ENCODE measurements at regions not wholly inside any gene's neighbourhood (a gene's known extent, or its start where the extent isn't known, plus 50 kb on each side); places are given as distances from the start of the nearest gene placed in this dataset.
"Not testable (repeated sequence)": the region's sequence is repeated elsewhere in the genome, so short reads cannot be mapped to it uniquely, and the experiment has no call there.

- not testable (repeated sequence) for DNase-seq
Measured at GRCh38 chr1:146318715-146319114, 89.9 kb upstream of the NOTCH2NLA start.

GRCh38 chr1:146317785-146318184, 89.0 kb upstream of the NOTCH2NLA start:
- not testable (repeated sequence) for DNase-seq

- DNase-seq, result not testable (repeated sequence)
Measured at GRCh38 chr1:146314449-146315246, 85.8 kb upstream of the NOTCH2NLA start.

DNA sequence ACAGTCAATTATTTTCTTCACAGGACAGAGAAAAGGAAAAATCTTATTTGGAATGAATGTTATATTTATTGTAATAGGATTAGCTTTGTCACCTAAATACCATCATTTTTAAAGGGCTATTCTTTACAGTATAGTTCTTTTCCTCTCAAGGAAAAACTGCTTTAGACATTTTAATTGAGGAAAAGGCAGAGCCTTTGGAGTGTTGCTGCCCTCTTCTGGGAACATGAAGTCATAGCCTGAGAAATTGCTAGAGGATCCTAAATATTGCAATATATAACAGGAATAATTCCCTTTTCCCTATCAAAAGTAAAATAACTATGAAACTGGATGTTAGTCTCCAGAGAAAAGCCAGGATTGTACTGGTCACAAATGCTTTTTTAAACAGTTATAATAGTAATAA, 81.8 kb upstream of the NOTCH2NLA start:
- not testable (repeated sequence) for DNase-seq

DNA sequence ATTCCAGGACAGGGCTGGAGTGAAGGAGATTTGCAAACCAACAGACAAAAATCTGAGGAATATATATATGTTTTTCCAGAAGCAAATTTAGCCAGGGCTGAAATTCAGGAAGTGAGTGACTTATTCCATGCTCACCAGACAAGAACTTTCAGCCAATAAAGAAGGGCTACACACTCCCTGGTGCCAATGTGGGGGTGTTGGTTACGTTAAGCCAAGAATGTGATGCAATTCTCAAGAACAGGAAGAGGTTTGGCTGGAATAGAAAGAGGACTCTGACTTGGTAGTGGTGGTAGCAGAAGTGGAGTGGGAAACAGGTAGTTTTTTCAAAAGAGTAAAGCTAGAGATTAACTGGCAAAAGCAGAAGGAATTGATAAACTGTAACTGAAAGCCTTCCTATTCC, 80.6 kb upstream of the NOTCH2NLA start:
- DNase-seq, result not testable (repeated sequence)

DNA sequence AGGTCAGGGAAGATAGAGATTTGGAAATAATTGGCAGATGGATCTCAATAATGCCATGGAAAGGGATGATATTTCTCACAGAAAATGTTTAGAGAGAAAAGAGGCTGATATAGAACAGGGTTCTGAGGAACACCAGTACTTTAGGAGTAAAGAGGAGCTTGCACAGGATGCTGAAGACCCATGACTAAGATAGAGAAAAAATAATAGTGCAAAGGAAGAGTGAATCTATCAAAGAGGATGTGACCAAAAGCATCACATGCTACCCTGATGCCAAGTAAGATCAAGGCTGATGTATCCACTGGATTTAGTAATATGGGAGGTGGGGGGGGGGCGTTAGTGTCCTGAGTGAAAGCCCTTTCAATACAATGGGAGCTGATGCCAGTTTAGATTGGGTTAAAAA, 80.1 kb upstream of the NOTCH2NLA start:
- not testable (repeated sequence) for DNase-seq

DNA sequence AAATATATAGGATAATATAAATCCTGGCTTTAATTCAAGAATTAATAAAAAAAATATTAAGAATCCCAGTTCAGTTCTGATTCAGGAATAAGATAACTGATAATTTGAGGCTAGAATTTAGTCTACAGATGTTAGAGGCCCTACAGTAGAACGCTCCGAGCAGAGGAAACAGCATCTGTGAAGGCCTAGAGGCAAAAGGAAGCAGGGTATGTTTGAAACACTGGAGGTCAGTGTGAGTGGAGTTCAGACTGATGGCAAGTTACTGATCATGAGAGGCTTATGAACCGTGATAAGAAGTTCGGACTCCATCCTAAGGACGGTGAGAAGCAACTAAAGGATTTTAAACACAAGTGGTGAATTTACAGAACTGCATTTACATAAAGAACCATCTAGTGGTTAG, 79.3 kb upstream of the NOTCH2NLA start:
- DNase-seq, result not testable (repeated sequence)

- DNase-seq, result not testable (repeated sequence)
Measured at GRCh38 chr1:146307632-146308031, 78.8 kb upstream of the NOTCH2NLA start.

DNA sequence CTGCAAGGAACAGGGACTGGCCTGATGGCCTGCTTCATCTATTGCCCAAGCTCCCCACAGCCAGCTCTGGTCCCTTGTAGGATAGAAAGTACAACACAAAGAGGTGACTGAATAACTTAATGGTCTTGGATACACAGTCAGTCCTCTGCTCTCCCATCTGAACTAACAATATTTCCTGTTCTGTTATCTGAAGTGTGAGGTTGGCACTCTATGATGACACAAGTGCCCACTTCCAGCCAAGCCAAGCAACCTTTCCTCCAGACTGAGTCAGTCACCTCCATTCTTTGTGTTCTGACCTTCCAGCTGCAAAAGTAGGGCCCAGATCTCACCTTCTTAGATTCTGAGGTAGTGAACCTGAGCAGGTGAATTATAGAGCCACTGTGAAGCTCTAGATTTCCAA, 77.8 kb upstream of the NOTCH2NLA start:
- not testable (repeated sequence) for DNase-seq

GRCh38 chr1:146305442-146305841, 76.6 kb upstream of the NOTCH2NLA start:
- not testable (repeated sequence) for DNase-seq

GRCh38 chr1:146298575-146298897, 69.7 kb upstream of the NOTCH2NLA start:
- DNase-seq, result not testable (repeated sequence)

DNA sequence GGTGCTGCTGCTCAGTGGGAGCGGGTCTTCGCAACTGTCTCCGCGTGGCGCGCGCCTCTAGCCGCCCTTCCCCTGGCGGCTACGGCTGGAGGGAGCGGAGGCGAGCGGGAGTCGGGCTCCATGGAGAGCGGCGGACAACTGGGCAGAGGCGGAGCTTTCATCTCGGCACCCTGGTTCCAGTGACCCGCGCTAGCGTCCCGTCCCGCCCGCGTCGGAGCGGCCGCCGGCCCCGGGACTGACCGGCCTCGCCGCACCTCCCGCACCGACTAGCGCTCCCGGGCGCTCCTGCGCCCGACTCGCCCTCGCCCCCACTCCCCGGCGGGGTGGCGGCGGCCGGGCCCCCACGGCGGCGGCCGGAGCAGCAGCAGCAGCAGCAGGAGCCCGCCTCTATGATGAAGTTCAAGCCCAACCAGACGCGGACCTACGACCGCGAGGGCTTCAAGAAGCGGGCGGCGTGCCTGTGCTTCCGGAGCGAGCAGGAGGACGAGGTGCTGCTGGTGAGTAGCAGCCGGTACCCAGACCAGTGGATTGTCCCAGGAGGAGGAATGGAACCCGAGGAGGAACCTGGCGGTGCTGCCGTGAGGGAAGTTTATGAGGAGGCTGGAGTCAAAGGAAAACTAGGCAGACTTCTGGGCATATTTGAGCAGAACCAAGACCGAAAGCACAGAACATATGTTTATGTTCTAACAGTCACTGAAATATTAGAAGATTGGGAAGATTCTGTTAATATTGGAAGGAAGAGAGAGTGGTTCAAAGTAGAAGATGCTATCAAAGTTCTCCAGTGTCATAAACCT, 69.2 kb upstream of the NOTCH2NLA start:
- DNase-seq, result not testable (repeated sequence)

DNA sequence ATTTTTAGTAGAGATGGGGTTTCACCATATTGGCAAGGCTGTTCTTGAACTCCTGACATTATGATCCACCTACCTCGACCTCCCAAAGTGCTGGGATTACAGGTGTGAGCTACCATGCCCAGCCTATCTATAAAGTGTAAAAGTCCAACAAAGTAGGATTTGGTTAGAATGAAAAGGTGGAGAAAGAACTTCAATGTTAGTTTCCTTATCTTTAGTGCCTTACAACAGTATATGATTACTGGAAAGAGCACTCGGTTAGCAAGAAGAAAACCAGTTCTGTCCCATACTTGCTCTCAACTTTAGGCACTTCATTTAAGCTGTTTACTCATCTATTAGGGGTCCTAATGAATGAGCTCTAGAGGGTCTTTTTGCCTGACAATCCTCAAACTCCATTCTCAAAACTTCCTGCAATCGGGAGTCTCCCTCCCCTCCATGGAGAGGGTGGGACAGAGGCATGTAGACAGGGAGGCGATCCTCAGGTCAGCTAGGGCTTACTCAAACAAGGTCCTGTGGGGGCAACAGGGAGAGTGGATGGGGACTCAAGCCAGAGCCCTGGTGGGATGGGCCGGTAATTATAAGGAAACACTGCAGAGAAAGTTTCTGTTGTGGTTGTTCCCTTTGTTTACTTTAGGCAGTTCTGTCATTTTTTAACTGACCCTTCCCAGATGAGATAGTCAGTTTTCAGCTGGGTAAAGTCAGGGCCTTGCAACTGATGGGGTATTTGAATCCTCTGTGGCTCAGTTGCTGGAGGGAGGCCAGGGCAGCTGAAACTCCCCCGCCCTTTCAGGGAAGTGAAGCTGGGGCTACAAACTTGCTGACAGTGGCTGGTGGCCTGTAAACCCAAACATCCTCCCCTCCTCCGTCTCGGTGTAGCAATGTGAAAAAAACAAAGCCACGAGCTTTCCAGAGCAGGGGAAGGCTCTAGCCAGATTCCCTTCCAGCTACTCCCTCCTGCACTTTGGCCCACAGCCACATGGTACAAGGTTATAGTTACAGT, 64.4 kb upstream of the NOTCH2NLA start:
- DNase-seq, result not testable (repeated sequence)

DNA sequence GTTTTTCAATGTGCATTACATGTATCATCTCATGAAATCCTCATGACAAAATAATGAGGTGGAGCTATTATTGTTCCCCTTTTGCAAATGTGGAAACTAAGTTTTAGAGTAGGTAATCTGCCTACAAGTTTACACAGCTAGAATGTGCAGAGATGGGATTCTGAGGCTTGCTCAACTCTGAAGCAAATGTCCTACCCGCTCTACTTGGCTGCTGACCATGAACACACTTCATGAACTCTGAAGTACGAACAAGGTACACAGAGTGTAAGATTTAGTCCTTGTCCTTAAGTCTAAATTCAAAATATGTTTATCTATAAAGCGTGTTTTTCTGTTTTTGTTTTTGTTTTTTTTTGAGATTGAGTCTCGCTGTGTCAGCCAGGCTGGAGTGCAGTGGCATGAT, 63.6 kb upstream of the NOTCH2NLA start:
- DNase-seq, result not testable (repeated sequence)

DNA sequence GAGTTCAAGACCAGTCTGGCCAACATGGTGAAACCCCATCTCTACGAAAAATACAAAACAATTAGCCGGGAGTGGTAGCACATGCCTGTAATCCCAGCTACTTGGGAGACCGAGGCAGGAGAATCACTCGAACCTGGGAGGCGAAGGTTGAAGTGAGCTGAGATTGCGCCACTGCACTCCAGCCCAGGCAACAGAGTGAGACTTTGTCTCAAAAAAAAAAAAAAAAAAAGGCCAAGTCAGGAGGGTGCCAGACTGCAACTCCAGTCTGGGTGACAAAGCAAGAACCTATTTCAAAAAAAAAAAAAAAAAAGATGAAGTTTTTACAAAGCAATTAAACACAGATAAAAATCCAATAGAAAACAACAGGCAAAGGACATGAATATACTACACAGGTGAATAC, 59.1 kb upstream of the NOTCH2NLA start:
- not testable (repeated sequence) for DNase-seq

GRCh38 chr1:146284760-146285159, 55.9 kb upstream of the NOTCH2NLA start:
- not testable (repeated sequence) for DNase-seq

DNA sequence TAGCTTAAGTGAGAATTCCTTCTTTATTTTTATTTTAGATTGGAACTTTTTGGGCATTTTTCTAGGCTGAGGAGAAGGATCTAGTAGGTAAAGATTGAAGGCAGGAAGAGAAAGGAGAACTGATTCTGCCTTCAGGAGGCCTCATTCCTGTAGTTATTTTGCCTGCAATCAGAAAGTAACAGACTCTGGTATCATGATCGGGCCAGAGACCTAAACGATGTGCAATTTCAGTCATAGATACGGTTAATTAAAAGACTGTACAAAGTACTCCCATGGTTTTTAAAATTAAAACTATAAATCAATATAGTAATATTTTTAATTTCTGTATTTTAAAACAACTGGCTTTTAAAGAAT, 54.7 kb upstream of the NOTCH2NLA start:
- DNase-seq, result not testable (repeated sequence)

DNA sequence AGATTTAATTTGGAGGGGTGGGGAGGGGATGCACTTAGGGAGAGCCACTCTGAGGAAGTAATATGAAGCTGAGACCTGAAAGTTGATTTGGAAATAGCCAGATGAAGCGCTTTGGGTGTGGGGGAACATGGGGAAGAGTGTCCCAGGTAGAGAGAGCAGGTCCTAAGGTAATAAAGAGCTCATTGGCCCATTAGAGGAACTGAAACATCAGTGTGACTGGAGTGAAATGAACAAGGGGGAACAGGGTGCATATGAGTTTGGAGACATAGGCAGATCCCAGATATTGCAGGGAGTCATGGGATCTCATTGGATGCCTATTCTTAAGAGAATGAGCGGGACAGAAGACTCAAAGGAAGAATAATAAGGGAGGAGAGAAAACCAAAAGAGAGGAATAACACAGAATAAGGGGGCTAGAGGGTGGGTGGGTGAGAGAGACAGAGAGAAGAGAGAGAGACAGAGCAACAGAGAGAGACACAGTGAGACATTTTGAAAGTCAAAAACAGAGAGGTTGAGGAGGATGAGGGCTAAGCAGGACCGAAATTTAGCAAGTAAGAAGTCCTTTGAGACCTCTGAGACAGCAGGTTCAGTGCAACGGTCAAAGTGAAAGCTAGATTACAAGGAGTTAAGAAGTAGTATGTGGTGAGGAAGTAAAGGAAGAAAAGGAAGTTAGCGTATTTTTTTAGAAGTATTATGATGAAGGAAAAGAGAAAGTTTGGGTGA, 54.1 kb upstream of the NOTCH2NLA start:
- DNase-seq, result not testable (repeated sequence)

DNA sequence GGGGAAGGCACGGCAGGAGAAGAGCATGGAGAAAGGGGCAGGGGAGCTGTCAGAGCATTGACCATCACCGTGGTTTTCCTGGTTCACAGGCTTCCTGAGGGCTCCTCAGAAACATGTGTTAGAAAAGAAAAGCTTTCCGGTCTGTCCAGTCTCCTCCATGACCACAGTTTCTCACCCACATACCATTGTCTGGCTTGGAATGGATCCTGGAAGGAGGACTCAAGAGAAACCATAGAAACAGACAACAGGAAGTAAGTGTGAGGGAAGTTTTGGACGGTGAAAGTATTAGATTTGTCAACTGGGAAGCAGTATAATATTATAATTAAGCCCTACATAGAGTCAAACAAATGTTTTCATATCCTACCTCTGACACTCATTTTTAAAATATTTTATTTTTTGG, 52.7 kb upstream of the NOTCH2NLA start:
- DNase-seq, result not testable (repeated sequence)

- not testable (repeated sequence) for DNase-seq
Measured at GRCh38 chr1:146278758-146279157, 49.9 kb upstream of the NOTCH2NLA start.
